Mammary epithelial cell (primary cell): ENCODE measurements at regions not wholly inside any gene's neighbourhood (a gene's known extent, or its start where the extent isn't known, plus 50 kb on each side); places are given as distances from the start of the nearest gene placed in this dataset.

Experiments
- CTCF ChIP-seq, 2 donors: IDR thresholded peaks in 1 of 2; conservative IDR thresholded peaks in 1 of 2; 2 replicates each; pipeline ENCODE4 v1.5.1; 2011 to 2012; ENCODE audit warnings: inconsistent platforms in 2 of 2, low read length in 2 of 2, mild to moderate bottlenecking in 2 of 2, control low read depth in 1 of 2, low read depth in 1 of 2; ENCODE audit not compliant: insufficient read depth in 1 of 2; ENCODE audit errors: extremely low read depth in 1 of 2
- EZH2 ChIP-seq: IDR thresholded peaks from 2 replicates; pipeline ENCODE4 v1.6.1; 2012; ENCODE audit warnings: low read length, inconsistent platforms, borderline replicate concordance

DNA sequence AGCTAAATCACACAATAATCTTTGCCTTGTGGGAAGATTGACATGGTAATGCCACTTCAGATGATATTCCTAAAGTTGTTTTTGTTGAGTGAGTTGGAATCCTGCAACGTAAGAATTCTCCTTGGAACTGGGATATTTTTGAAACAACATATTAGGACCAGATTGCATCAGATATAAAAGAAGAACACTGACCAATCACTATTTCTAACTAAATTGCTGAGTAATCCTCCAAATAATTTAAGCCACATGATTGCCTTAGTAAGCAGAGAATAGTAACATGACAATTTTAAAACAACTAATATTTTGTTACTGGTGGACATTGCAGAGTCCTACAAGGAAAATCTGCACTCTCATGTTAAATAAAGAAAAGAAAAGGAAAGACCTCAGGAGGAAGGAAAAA, 353.9 kb upstream of the LMCD1 start:
- no peak for TF ChIP-seq CTCF (conservative IDR thresholded peaks at IDR 0.05 in 1 of 2, IDR thresholded peaks at IDR 0.05 in 1 of 2; ENCODE audit: extremely low read depth in 1 of 2, insufficient read depth in 1 of 2, low read depth in 1 of 2, low read length in 2 of 2)
- no peak for TF ChIP-seq EZH2
